HepG2 (cell line): ENCODE measurements at regions not wholly inside any gene's neighbourhood (a gene's known extent, or its start where the extent isn't known, plus 50 kb on each side); places are given as distances from the start of the nearest gene placed in this dataset.

ENCODE experiments used
- ATAC-seq: fragments of 200-7000 bp; cut with Tn5 transposase; 3 replicates; pipeline ENCODE4 v1.9.1; 2020; ENCODE audit warnings: mild to moderate bottlenecking, moderate library complexity
- BruUV-seq: library from RNA; stranded (reverse); fragments of 400-500 nt; replicated peaks from 2 replicates; lab custom pipeline; 2021; lab: Mats Ljungman, UMichigan
- CTCF ChIA-PET: fragments of 300-600 bp; formaldehyde crosslinking; extraction: SDS; loops from one replicate; lab custom pipeline; 2021; ENCODE audit warnings: low total read pairs, inconsistent platforms, low intra/inter-chr PET ratio; lab: Yijun Ruan, JAX
- POLR2A ChIA-PET: fragments of 350-600 bp; sonication (Branson Sonifier 250); formaldehyde crosslinking; loops from one replicate; lab custom pipeline; 2020; ENCODE audit warnings: antibody characterized with exemption, inconsistent platforms; lab: Yijun Ruan, JAX
- DNase-seq: peaks from one replicate; pipeline ENCODE4 v3.0.0-alpha.2; 2015; ENCODE audit warnings: low spot score
- FAIRE-seq: peaks from 3 replicates; lab custom pipeline; 2011; peaks lifted over from hg19 to GRCh38; lab: Jason Lieb, UNC
- H2AFZ ChIP-seq: one replicate; pipeline ENCODE4 v1.6.1; 2011; ENCODE audit warnings: low read length, inconsistent platforms
- H3K27ac ChIP-seq: fragments of 300-600 bp; 3 replicates; pipeline ENCODE4 v1.8.0; 2011; ENCODE audit warnings: mixed run types, mild to moderate bottlenecking, mixed read lengths, low read length, inconsistent platforms; ENCODE audit not compliant: insufficient read depth; ENCODE audit errors: extremely low read length
- H3K27me3 ChIP-seq, 2 experiments: fragments of 200-600 bp in 1 of 2; 2 replicates in 1 of 2; 3 replicates in 1 of 2; pipeline versions ENCODE4 v1.6.0 to v1.8.0; 2011; ENCODE audit warnings: low read length in 2 of 2, mild to moderate bottlenecking in 2 of 2, moderate library complexity in 2 of 2, inconsistent platforms in 1 of 2; ENCODE audit not compliant: insufficient read depth in 2 of 2, control insufficient read depth in 1 of 2
- H3K36me3 ChIP-seq, 2 experiments: fragments of 200-600 bp in 1 of 2; replicated peaks in 1 of 2; 2 replicates in 1 of 2; 3 replicates in 1 of 2; pipeline versions ENCODE4 v1.5.1 to v1.8.0; 2011; ENCODE audit warnings: low read length in 2 of 2, inconsistent platforms in 1 of 2; ENCODE audit not compliant: insufficient read depth in 2 of 2, control insufficient read depth in 1 of 2
- H3K4me1 ChIP-seq: 2 replicates; pipeline ENCODE4 v1.5.1; 2012; ENCODE audit warnings: low read length, inconsistent platforms; ENCODE audit not compliant: insufficient read depth
- H3K4me2 ChIP-seq: 2 replicates; pipeline ENCODE4 v1.6.0; 2011; ENCODE audit warnings: low read depth, low read length, inconsistent platforms
- H3K4me3 ChIP-seq, 3 experiments: fragments of 200-600 bp in 1 of 3; sonication (generic), shearing (Covaris generic) in 1 of 3; replicated peaks in 1 of 3; 2 replicates each; pipeline ENCODE4 v1.5.1; 2011 to 2016; ENCODE audit warnings: low read length in 3 of 3, inconsistent platforms in 2 of 3, low read depth in 2 of 3, mild to moderate bottlenecking in 2 of 3, control low read depth in 1 of 3, mixed read lengths in 1 of 3; ENCODE audit not compliant: insufficient read depth in 1 of 3
- H3K79me2 ChIP-seq: one replicate; pipeline ENCODE4 v1.6.1; 2011; ENCODE audit warnings: low read length, inconsistent platforms; ENCODE audit not compliant: insufficient read depth
- H3K9ac ChIP-seq: 2 replicates; pipeline ENCODE4 v1.6.0; 2011; ENCODE audit warnings: mild to moderate bottlenecking, low read depth, low read length, inconsistent platforms; ENCODE audit not compliant: insufficient read depth
- H3K9me3 ChIP-seq: 2 replicates; pipeline ENCODE4 v1.5.1; 2012; ENCODE audit warnings: mild to moderate bottlenecking, low read length
- H4K20me1 ChIP-seq: 2 replicates; pipeline ENCODE4 v1.6.0; 2011; ENCODE audit warnings: inconsistent platforms, mild to moderate bottlenecking, low read length, moderate library complexity; ENCODE audit not compliant: insufficient read depth
- CHD2 ChIP-seq: IDR thresholded peaks from 2 replicates; pipeline ENCODE4 v1.6.1; 2011; ENCODE audit warnings: low read depth, low read length, improper control_type of control experiment
- E2F1 ChIP-seq: sonication (generic); formaldehyde crosslinking; IDR thresholded peaks from 2 replicates; pipeline ENCODE4 v1.5.0; 2020; ENCODE audit warnings: missing genetic modification reagents
- ELF1 ChIP-seq: sonication (generic); formaldehyde crosslinking; IDR thresholded peaks from 2 replicates; pipeline ENCODE4 v1.4.0; 2020; ENCODE audit warnings: missing genetic modification reagents
- FOXC1 ChIP-seq: sonication (generic); formaldehyde crosslinking; IDR thresholded peaks from 2 replicates; pipeline ENCODE4 v1.8.0; 2022; ENCODE audit warnings: mild to moderate bottlenecking, missing genetic modification reagents, borderline replicate concordance
- STAT5B ChIP-seq: sonication (generic); formaldehyde crosslinking; IDR thresholded peaks from 2 replicates; pipeline ENCODE4 v1.4.0; 2020; ENCODE audit warnings: missing genetic modification reagents
- ZBTB46 ChIP-seq: sonication (generic); formaldehyde crosslinking; IDR thresholded peaks from 2 replicates; pipeline ENCODE4 v1.4.0; 2020; ENCODE audit warnings: mild to moderate bottlenecking, missing genetic modification reagents, borderline replicate concordance
- ZBTB7B ChIP-seq: sonication (generic); formaldehyde crosslinking; IDR thresholded peaks from 2 replicates; pipeline ENCODE4 v1.4.0; 2020; ENCODE audit warnings: missing genetic modification reagents
- ZFP90 ChIP-seq: sonication (generic); formaldehyde crosslinking; IDR thresholded peaks from 2 replicates; pipeline ENCODE4 v1.8.0; 2022; ENCODE audit warnings: missing genetic modification reagents, mild to moderate bottlenecking, inconsistent platforms, borderline replicate concordance
- ZKSCAN8 ChIP-seq: IDR thresholded peaks from 2 replicates; pipeline ENCODE4 v1.6.1; 2016; ENCODE audit warnings: borderline replicate concordance, missing genetic modification reagents, missing compliant biosample characterization
- ZNF124 ChIP-seq: sonication (generic); formaldehyde crosslinking; IDR thresholded peaks from 2 replicates; pipeline ENCODE4 v1.4.0; 2020; ENCODE audit warnings: missing genetic modification reagents
- ZNF276 ChIP-seq: sonication (generic); formaldehyde crosslinking; IDR thresholded peaks from 2 replicates; pipeline ENCODE4 v1.4.0; 2020; ENCODE audit warnings: mild to moderate bottlenecking, low read depth, missing genetic modification reagents
- ZNF451 ChIP-seq: sonication (generic); formaldehyde crosslinking; IDR thresholded peaks from 2 replicates; pipeline ENCODE4 v1.5.0; 2020; ENCODE audit warnings: mild to moderate bottlenecking, missing genetic modification reagents
- ZNF772 ChIP-seq: sonication (generic); formaldehyde crosslinking; IDR thresholded peaks from 2 replicates; pipeline ENCODE4 v1.5.0; 2020; ENCODE audit warnings: mild to moderate bottlenecking, missing genetic modification reagents
- ZNF891 ChIP-seq: sonication (generic); formaldehyde crosslinking; IDR thresholded peaks from 2 replicates; pipeline ENCODE4 v1.5.0; 2020; ENCODE audit warnings: mild to moderate bottlenecking, missing genetic modification reagents
- in situ Hi-C: cut with HindIII; loops from 2 replicates; pipeline ENCODE4 v1.10.0; 2017; ENCODE audit warnings: low pct_unique_long_range_greater_than_20kb; ENCODE audit not compliant: extremely low pct_ligation_motif_present
- intact Hi-C: fragments of 100-400 bp; cut with micrococcal nuclease; formaldehyde crosslinking; loops from one replicate; pipeline ENCODE4 v1.10.0; 2022; ENCODE audit not compliant: unreplicated experiment
- TF ChIP-seq, protein P1 (sequence below): sonication (generic); formaldehyde crosslinking; IDR thresholded peaks from 2 replicates; pipeline ENCODE4 v1.9.0; 2022; ENCODE audit warnings: missing genetic modification reagents, mild to moderate bottlenecking, borderline replicate concordance

DNA sequence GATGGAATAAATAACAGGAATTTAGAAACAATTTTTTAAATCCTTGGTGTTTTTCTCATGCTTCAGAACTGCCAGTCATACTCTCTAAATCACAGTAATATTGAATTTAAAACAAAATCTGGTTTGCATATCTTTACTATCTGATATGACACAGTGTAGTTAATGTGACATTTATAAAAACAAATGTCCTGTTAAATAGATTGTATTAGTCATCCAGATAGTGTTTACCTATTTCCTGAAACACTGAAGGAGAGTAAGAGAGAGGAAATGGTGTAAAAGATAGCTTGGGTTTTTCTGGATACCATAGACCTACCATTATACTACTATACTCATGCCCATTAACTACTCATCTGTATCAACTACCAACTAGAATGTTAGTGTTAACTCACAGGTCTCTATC, 292.3 kb downstream of the MAN2A1 start:
- ATAC-seq: no peak
- in situ Hi-C loops (no loop called here), intact Hi-C loops (no loop called here)
- H3K36me3 ChIP-seq: no peaks in the 10 kb centered on the region
- H3K4me2 ChIP-seq: no peak overlapping the region
- no peak overlapping the region for H2AFZ ChIP-seq
- no peak for DNase-seq
- H3K4me3 ChIP-seq: no peak overlapping the region
- H4K20me1 ChIP-seq: no peaks in the 10 kb centered on the region
- no peak for FAIRE-seq
- no peaks in the 10 kb centered on the region for H3K9me3 ChIP-seq
- TF ChIP-seq ZFP90: no peak
- TF ChIP-seq ZKSCAN8: no peak
- TF ChIP-seq, protein P1, sequence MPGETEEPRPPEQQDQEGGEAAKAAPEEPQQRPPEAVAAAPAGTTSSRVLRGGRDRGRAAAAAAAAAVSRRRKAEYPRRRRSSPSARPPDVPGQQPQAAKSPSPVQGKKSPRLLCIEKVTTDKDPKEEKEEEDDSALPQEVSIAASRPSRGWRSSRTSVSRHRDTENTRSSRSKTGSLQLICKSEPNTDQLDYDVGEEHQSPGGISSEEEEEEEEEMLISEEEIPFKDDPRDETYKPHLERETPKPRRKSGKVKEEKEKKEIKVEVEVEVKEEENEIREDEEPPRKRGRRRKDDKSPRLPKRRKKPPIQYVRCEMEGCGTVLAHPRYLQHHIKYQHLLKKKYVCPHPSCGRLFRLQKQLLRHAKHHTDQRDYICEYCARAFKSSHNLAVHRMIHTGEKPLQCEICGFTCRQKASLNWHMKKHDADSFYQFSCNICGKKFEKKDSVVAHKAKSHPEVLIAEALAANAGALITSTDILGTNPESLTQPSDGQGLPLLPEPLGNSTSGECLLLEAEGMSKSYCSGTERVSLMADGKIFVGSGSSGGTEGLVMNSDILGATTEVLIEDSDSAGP (CRISPR knock-in tag): no peak
- TF ChIP-seq FOXC1 (CRISPR knock-in tag): no peak
- TF ChIP-seq E2F1 (CRISPR knock-in tag): no peak
- no peak for TF ChIP-seq ZNF891 (CRISPR knock-in tag)
- TF ChIP-seq CHD2: no peak
- TF ChIP-seq ELF1 (CRISPR knock-in tag): no peak
- no peak for TF ChIP-seq ZBTB7B (CRISPR knock-in tag)
- TF ChIP-seq ZNF451 (CRISPR knock-in tag): no peak
- no peak for TF ChIP-seq ZBTB46 (CRISPR knock-in tag)
- TF ChIP-seq ZNF124: no peak
- no peak for TF ChIP-seq ZNF276 (CRISPR knock-in tag)
- no peak for TF ChIP-seq ZNF772
- TF ChIP-seq STAT5B (CRISPR knock-in tag): no peak
- ChIA-PET POLR2A (no interaction called here), CTCF (no interaction called here)
- peaks cover 18% of the 10 kb centered on the region for H3K4me1 ChIP-seq
- H3K79me2 ChIP-seq: no peaks in the 10 kb centered on the region
- no peaks in the 10 kb centered on the region; a peak in 1 of 5 replicates for H3K27me3 ChIP-seq
- H3K27ac ChIP-seq: no peak overlapping the region
- no peak overlapping the region for H3K9ac ChIP-seq
- BruUV-seq: no TSS peak
